Lower leg skin (tissue), 4 donors: ENCODE measurements at regions not wholly inside any gene's neighbourhood (a gene's known extent, or its start where the extent isn't known, plus 50 kb on each side); places are given as distances from the start of the nearest gene placed in this dataset.
"Not testable (repeated sequence)": the region's sequence is repeated elsewhere in the genome, so short reads cannot be mapped to it uniquely, and the experiment has no call there.

Experiments
- DNase-seq, 2 donors: peaks; one replicate each; pipeline ENCODE4 v3.0.0-alpha.2; 2019; ENCODE audit warnings: low spot score in 2 of 2
- H3K4me3 ChIP-seq: fragments of 200-600 bp; sonication (generic); 2 replicates; pipeline ENCODE4 v1.5.1; 2017; ENCODE audit warnings: mild to moderate bottlenecking, low read depth; ENCODE audit not compliant: poor library complexity, severe bottlenecking
- POLR2A ChIP-seq, 2 donors: fragments of 450-650 bp; IDR thresholded peaks; one replicate each; pipeline ENCODE4 v1.6.1; 2016 to 2017; ENCODE audit warnings: antibody characterized with exemption in 2 of 2, mild to moderate bottlenecking in 1 of 2, moderate library complexity in 1 of 2
- WGBS, 2 donors: methylation state at CpG; one replicate each; pipeline ENCODE4 v1.1.5; 2018; 5-methylcytosine and 5-hydroxymethylcytosine counted together
- intact Hi-C: fragments of 100-400 bp; cut with DNase I; formaldehyde crosslinking; loops from one replicate; pipeline ENCODE4 v1.15.0; 2023; ENCODE audit warnings: low total_unique reads
- TF ChIP-seq, protein P1 (sequence below), 3 donors: fragments of 450-650 bp; IDR thresholded peaks; one replicate each; pipeline ENCODE4 v1.5.1; 2016; ENCODE audit warnings: antibody characterized with exemption in 3 of 3, mild to moderate bottlenecking in 3 of 3, moderate library complexity in 2 of 3

DNA sequence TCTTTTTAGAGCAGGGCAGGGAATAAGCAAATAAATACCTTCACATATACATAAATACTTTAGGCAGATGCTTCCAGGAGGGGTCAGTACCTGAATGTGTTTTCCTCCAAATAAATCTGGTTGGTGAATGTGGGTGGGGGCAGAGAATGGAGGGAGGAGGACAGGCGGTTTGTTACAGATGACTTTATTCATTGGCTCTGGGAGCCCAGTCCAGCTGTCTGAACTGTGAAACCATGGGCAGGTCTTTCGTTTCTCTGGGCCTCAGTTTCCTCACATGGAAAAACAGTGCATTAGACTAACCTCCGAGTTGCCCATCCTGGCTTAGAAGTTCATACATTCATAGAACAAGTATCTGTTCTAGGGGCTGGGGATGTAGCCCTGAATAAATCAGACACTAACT is 124.6 kb downstream of the IER5 start:
- whole genome bisulfite sequencing, 2 donors = 51 to 57% methylated on average over 3 of the region's 3 CpGs
- peak in 1 of 2 donors; percentile 56 for DNase-seq
- intact Hi-C loops = no loop called here

DNA sequence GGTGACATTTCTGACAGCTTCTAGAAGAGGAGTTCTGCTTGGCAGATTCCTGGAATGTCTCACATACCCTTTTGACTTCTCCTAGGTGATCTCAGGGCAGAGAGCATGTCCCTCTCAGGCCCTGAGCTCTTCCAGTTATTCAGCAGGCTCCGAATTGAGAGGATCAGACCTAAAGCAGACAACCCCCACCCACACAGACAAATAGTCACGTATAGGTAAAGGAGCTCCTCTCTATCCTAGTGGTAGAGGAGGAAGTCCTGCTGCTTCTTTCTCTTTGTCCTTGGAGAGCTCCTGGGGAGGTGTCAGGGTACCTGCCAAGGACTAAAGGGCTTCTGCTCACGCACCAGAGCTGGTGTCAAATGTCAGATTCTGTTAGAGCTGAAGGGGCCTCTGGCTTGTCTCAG is 128.1 kb downstream of the IER5 start:
- WGBS, 2 donors = 47 to 63% methylated on average over 3 of the region's 3 CpGs
- DNase-seq = no peak
- intact Hi-C loops = no loop called here
- no peak overlapping the region for H3K4me3 ChIP-seq
- no peak for TF ChIP-seq POLR2A (IDR thresholded peaks at IDR 0.05)
- TF ChIP-seq, protein P1, sequence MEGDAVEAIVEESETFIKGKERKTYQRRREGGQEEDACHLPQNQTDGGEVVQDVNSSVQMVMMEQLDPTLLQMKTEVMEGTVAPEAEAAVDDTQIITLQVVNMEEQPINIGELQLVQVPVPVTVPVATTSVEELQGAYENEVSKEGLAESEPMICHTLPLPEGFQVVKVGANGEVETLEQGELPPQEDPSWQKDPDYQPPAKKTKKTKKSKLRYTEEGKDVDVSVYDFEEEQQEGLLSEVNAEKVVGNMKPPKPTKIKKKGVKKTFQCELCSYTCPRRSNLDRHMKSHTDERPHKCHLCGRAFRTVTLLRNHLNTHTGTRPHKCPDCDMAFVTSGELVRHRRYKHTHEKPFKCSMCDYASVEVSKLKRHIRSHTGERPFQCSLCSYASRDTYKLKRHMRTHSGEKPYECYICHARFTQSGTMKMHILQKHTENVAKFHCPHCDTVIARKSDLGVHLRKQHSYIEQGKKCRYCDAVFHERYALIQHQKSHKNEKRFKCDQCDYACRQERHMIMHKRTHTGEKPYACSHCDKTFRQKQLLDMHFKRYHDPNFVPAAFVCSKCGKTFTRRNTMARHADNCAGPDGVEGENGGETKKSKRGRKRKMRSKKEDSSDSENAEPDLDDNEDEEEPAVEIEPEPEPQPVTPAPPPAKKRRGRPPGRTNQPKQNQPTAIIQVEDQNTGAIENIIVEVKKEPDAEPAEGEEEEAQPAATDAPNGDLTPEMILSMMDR (IDR thresholded peaks at IDR 0.05) = no peak

More for the DNA sequence above, 124.6 kb downstream of the IER5 start:
- H3K4me3 ChIP-seq = no peak overlapping the region
- TF ChIP-seq POLR2A (IDR thresholded peaks at IDR 0.05) = no peak
- TF ChIP-seq, protein P1 (IDR thresholded peaks at IDR 0.05) = no peak

DNA sequence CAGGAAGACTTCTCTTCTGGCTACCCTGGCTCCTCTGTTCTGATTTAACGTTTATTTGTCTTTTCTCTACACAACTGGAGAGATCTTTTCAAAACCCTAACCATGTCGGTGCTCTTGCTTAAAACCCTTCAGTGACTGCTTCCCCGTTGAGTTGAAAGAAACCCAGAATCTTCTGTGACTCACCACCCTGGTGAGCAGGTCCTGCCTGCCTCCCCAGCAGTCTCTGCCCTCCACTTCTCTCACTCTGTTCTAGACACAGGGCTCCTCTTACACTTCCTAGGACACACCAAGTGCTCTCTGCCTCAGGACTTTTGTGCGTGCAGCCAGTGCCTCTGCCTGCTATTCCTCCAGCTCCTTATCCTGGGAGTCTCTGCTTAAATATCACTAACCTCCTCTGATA is 131.4 kb downstream of the IER5 start:
- intact Hi-C loops = no loop called here
- WGBS, 2 donors = 59 to 62% methylated on average over 4 of the region's 4 CpGs

DNA sequence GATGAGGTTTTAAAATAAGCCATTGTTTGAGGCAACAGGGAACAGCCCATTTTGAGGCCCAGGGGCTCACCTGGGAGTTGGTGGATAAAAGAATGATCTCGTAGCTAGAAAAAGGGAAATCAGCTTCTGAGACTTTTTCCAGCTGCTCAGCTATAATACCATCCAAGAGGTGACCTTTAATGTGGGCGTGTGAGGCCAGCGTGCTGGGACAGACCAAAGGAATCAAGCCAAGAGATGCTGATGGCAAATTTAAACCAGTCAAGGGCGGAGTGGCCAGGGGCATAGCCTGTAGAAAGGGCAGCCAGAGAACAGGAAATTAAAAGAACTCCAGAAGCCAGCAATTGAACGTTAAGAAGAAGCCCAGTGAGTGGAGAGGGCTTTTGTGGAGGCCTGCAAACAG is 132.6 kb downstream of the IER5 start:
- 51 to 54% methylated on average over 5 of the region's 5 CpGs for WGBS, 2 donors
- TF ChIP-seq, protein P1 (IDR thresholded peaks at IDR 0.05) = no peak
- no peak for TF ChIP-seq POLR2A (IDR thresholded peaks at IDR 0.05)
- intact Hi-C loops = no loop called here
- no peak for DNase-seq
- H3K4me3 ChIP-seq = no peak overlapping the region

More for the DNA sequence above, 131.4 kb downstream of the IER5 start:
- DNase-seq = no peak
- TF ChIP-seq, protein P1 (IDR thresholded peaks at IDR 0.05) = no peak
- no peak overlapping the region for H3K4me3 ChIP-seq

DNA sequence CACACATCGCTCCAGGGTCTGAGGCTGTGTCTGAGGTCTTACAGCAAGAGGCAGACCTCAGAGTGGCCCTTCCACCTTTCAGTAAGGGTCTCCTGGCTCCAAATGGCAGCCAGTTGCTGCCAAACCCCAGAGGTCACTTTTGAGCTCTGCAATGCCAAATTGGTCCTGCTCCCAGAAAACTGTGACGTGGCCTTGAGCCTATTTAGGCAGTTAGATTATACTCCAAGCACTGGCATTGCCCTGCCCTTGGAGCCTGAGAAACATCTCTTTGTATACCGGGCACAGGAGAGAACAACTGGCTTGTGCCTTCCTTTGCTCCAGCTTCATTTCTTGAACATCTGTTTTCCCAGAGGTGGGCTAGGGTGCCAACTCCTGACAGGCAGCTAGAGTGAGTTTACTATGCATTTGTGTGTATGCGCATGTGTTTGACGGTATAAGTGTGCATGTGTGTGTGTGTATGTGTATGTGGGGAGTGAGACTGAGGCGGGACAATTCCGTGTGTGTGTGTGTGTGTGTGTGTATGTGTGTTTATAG is 134.5 kb downstream of the IER5 start:
- TF ChIP-seq, protein P1 (IDR thresholded peaks at IDR 0.05) = no peak
- no peak for TF ChIP-seq POLR2A (IDR thresholded peaks at IDR 0.05)
- WGBS, 2 donors = 83 to 87% methylated on average over 7 of the region's 7 CpGs
- intact Hi-C loops = no loop called here
- no peak for DNase-seq
- no peak overlapping the region for H3K4me3 ChIP-seq

DNA sequence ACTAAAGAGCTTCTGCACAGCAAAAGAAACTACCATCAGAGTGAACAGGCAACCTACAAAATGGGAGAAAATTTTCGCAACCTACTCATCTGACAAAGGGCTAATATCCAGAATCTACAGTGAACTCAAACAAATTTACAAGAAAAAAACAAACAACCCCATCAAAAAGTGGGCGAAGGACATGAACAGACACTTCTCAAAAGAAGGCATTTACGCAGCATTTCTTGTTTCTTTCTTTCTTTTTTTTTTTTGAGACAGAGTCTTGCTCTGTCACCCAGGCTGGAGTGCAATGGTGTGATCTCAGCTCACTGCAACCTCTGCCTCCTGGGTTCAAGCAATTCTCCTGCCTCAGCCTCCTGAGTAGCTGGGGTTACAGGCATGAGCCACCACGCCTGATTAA is 138.2 kb downstream of the IER5 start:
- DNase-seq, intact Hi-C loops, H3K4me3 ChIP-seq: not testable (repeated sequence)
- 93 to 97% methylated on average over 3 of the region's 4 CpGs for WGBS, 2 donors
